ENCODE measurements at regions not wholly inside any gene's neighbourhood (a gene's known extent, or its start where the extent isn't known, plus 50 kb on each side); places are given as distances from the start of the nearest gene placed in this dataset.

GRCh38 chr5:96142786-96143434 lies 181.3 kb upstream of the ELL2 start:
- no peak overlapping the region for H3K14ac ChIP-seq (ENCODE audit: insufficient read length)
- no peak overlapping the region for H2BK5ac ChIP-seq (ENCODE audit: low read depth, low read length)
- no peaks in the 10 kb centered on the region for H3K79me1 ChIP-seq (ENCODE audit: low read depth, low read length)
- H2BK120ac ChIP-seq (replicated peaks; ENCODE audit: low read depth, low read length) = no peak overlapping the region
- no peak overlapping the region for H3K4me2 ChIP-seq (ENCODE audit: insufficient read depth in 1 of 2, low read depth in 2 of 2, low read length in 2 of 2)
- H3K9me3 ChIP-seq (ENCODE audit: insufficient read depth in 2 of 2, low read depth in 1 of 2, low read length in 1 of 2) = no peaks in the 10 kb centered on the region
- H3K23ac ChIP-seq (ENCODE audit: insufficient read length) = no peak overlapping the region
- no peak overlapping the region for H2AK5ac ChIP-seq (ENCODE audit: low read depth, low read length)
- no peak for TF ChIP-seq SAP30 (IDR thresholded peaks at IDR 0.05; ENCODE audit: insufficient read depth, insufficient replicate concordance, low read length)
- TF ChIP-seq EZH2 (IDR thresholded peaks at IDR 0.05; ENCODE audit: low read depth, low read length, severe bottlenecking) = no peak
- TF ChIP-seq CTCF (IDR thresholded peaks at IDR 0.05; ENCODE audit: control extremely low read depth in 1 of 3, insufficient read depth in 1 of 3, low read depth in 1 of 3, low read length in 3 of 3) = no peak
- TF ChIP-seq GABPA (IDR thresholded peaks at IDR 0.05; ENCODE audit: borderline replicate concordance, insufficient read depth, low read length) = no peak
- TF ChIP-seq SIRT6 (IDR thresholded peaks at IDR 0.05; ENCODE audit: low read length) = no peak
- TF ChIP-seq FOSL1 (IDR thresholded peaks at IDR 0.05; ENCODE audit: insufficient read depth, low read depth, low read length) = no peak
- TF ChIP-seq EP300 (IDR thresholded peaks at IDR 0.05; ENCODE audit: borderline replicate concordance in 1 of 2, low read depth in 2 of 2, low read length in 2 of 2) = no peak
- no peak for TF ChIP-seq KDM5A (IDR thresholded peaks at IDR 0.05; ENCODE audit: low read length)
- H3K4me3 ChIP-seq (ENCODE audit: extremely low read depth in 1 of 4, insufficient read depth in 2 of 4, low read depth in 3 of 4, low read length in 4 of 4) = no peak overlapping the region
- whole genome bisulfite sequencing, 2 experiments (ENCODE audit: extremely low coverage in 1 of 2, insufficient coverage in 1 of 2, insufficient read length in 1 of 2, insufficient replicate concordance in 2 of 2, low coverage in 1 of 2, low lambda C conversion rate in 2 of 2, missing lambda C conversion rate in 1 of 2) = 88% methylated on average over 3 of the region's 3 CpGs; no CpG with 5 or more reads in 1 of the 2 experiments
- no peaks in the 10 kb centered on the region for H4K20me1 ChIP-seq (replicated peaks in 1 of 2; ENCODE audit: control insufficient read depth in 1 of 2, insufficient read depth in 2 of 2, low read length in 2 of 2)
- no peak overlapping the region for H3K18ac ChIP-seq (ENCODE audit: extremely low read depth, low read length)
- H3K27ac ChIP-seq (ENCODE audit: low read depth, low read length) = no peak overlapping the region
- H2AFZ ChIP-seq (ENCODE audit: low read length) = peak overlapping the region; percentile 20; the same call in 1 of the 2 replicates
- no peak overlapping the region for H4K5ac ChIP-seq (ENCODE audit: insufficient read length, low read depth, low read length)
- H4K91ac ChIP-seq (replicated peaks; ENCODE audit: insufficient read length, low read length) = no peak overlapping the region
- no peaks in the 10 kb centered on the region for H3K23me2 ChIP-seq (ENCODE audit: low read depth, low read length)
- H3K79me2 ChIP-seq (ENCODE audit: control insufficient read depth in 1 of 2, insufficient read depth in 2 of 2, low read length in 2 of 2) = no peaks in the 10 kb centered on the region
- FAIRE-seq = no peak
- peak overlapping the region; percentile 49; the same call in 1 of the 2 replicates for H2BK20ac ChIP-seq (ENCODE audit: low read length)
- H2BK12ac ChIP-seq (ENCODE audit: low read depth, low read length) = no peak overlapping the region
- no peak overlapping the region for H3K9ac ChIP-seq (replicated peaks in 1 of 4; ENCODE audit: extremely low read depth in 1 of 4, low read depth in 3 of 4, low read length in 3 of 4)
- ChIA-PET CTCF (ENCODE audit: partially characterized antibody) (interaction anchor here (0.7 to 1.2 kb wide), 2 partner anchors 31 to 194 kb away, joined by 3 read pairs; no protein-coding TSS in a partner anchor), POLR2A (ENCODE audit: partially characterized antibody) (no interaction called here)
- no peaks in the 10 kb centered on the region for H3K27me3 ChIP-seq (replicated peaks in 1 of 4; ENCODE audit: control insufficient read depth in 3 of 4, extremely low read depth in 1 of 4, insufficient read depth in 3 of 4, low read length in 3 of 4)
- no peak overlapping the region for H3K4ac ChIP-seq (replicated peaks; ENCODE audit: insufficient read length, low read depth, low read length)
- DNase-seq (ENCODE audit: low read depth in 1 of 2, low spot score in 2 of 2) = no peak
- no peak overlapping the region for H2BK15ac ChIP-seq (ENCODE audit: low read length)
- H3K4me1 ChIP-seq (replicated peaks in 1 of 4; ENCODE audit: control insufficient read depth in 3 of 4, insufficient read depth in 4 of 4, low read length in 3 of 4) = peaks cover 0 to 24% (median 11%) of the 10 kb centered on the region in 4 experiments; a peak in 3 of 7 replicates
- H3K56ac ChIP-seq (replicated peaks; ENCODE audit: insufficient read length, low read depth, low read length) = no peak overlapping the region
- H3K36me3 ChIP-seq (ENCODE audit: control insufficient read depth in 2 of 4, insufficient read depth in 4 of 4, low read length in 3 of 4) = no peaks in the 10 kb centered on the region
- no peak overlapping the region for H4K8ac ChIP-seq (ENCODE audit: extremely low read depth, insufficient read depth, low read length)

Data from H1 (cell line).